Right ventricle myocardium superior (tissue), 1 donor: ENCODE measurements at regions not wholly inside any gene's neighbourhood (a gene's known extent, or its start where the extent isn't known, plus 50 kb on each side); places are given as distances from the start of the nearest gene placed in this dataset.
"Not testable (repeated sequence)": the region's sequence is repeated elsewhere in the genome, so short reads cannot be mapped to it uniquely, and the experiment has no call there.

Source experiments
- ATAC-seq: fragments of 200-7000 bp; cut with Tn5 transposase; one replicate; pipeline ENCODE4 v1.9.1; 2020; ENCODE audit warnings: mild to moderate bottlenecking; ENCODE audit not compliant: poor library complexity
- DNase-seq: peaks from one replicate; pipeline ENCODE4 v3.0.0-alpha.2; 2020
- intact Hi-C: fragments of 100-400 bp; cut with DNase I; formaldehyde crosslinking; loops from one replicate; pipeline ENCODE4 v1.11.2; 2022
- donor health status: DM: no; HTN: yes; CAD: no; lungs with severe emphysema.

- DNase-seq (no peak), ATAC-seq (no peak)
- intact Hi-C loops: no loop called here
Measured at GRCh38 chr1:66450847-66451246, 83.1 kb upstream of the SGIP1 start.

GRCh38 chr1:66452162-66452561, 81.8 kb upstream of the SGIP1 start:
- intact Hi-C loops: no loop called here
- ATAC-seq: no peak
- no peak for DNase-seq

- ATAC-seq: no peak
- DNase-seq: no peak
- intact Hi-C loops: no loop called here
Measured at GRCh38 chr1:66452982-66453381, 81.0 kb upstream of the SGIP1 start.

GRCh38 chr1:66455446-66455845, 78.5 kb upstream of the SGIP1 start:
- DNase-seq: no peak
- no peak for ATAC-seq
- intact Hi-C loops: no loop called here

GRCh38 chr1:66460776-66461175, 73.2 kb upstream of the SGIP1 start:
- DNase-seq: no peak

GRCh38 chr1:66462313-66462712, 71.6 kb upstream of the SGIP1 start:
- DNase-seq: no peak
- intact Hi-C loops: no loop called here
- no peak for ATAC-seq

More at GRCh38 chr1:66460776-66461175, 73.2 kb upstream of the SGIP1 start:
- no peak for ATAC-seq
- intact Hi-C loops: no loop called here

- ATAC-seq (no peak), DNase-seq (no peak)
- intact Hi-C loops: no loop called here
Measured at GRCh38 chr1:66464351-66464750, 69.6 kb upstream of the SGIP1 start.

GRCh38 chr1:66464802-66465201, 69.2 kb upstream of the SGIP1 start:
- intact Hi-C loops: no loop called here
- no peak for ATAC-seq
- DNase-seq: no peak

- intact Hi-C loops, DNase-seq, ATAC-seq: not testable (repeated sequence)
Measured at GRCh38 chr1:66466695-66467094, 67.3 kb upstream of the SGIP1 start.

- intact Hi-C loops: no loop called here
- ATAC-seq: no peak
- no peak for DNase-seq
Measured at GRCh38 chr1:66468722-66469121, 65.2 kb upstream of the SGIP1 start.

GRCh38 chr1:66475940-66476339, 58.0 kb upstream of the SGIP1 start:
- peak; percentile 44 for DNase-seq
- ATAC-seq: peak; percentile 56
- intact Hi-C loops: no loop called here

GRCh38 chr1:66476774-66477173, 57.2 kb upstream of the SGIP1 start:
- ATAC-seq (no peak), DNase-seq (no peak)
- intact Hi-C loops: no loop called here

GRCh38 chr1:66478116-66478515, 55.8 kb upstream of the SGIP1 start:
- no peak for DNase-seq
- intact Hi-C loops: no loop called here
- no peak for ATAC-seq

GRCh38 chr1:66480162-66480561, 53.8 kb upstream of the SGIP1 start:
- no peak for ATAC-seq
- intact Hi-C loops: no loop called here
- no peak for DNase-seq

GRCh38 chr1:66481215-66481614, 52.7 kb upstream of the SGIP1 start:
- intact Hi-C loops, DNase-seq, ATAC-seq: not testable (repeated sequence)
